Brain microvascular endothelial cell (primary cell): ENCODE measurements at regions not wholly inside any gene's neighbourhood (a gene's known extent, or its start where the extent isn't known, plus 50 kb on each side); places are given as distances from the start of the nearest gene placed in this dataset.

ENCODE experiments used
- DNase-seq: peaks from one replicate; pipeline ENCODE4 v3.0.0-alpha.2; 2020
- H3K27ac ChIP-seq: fragments of 250-450 bp; sonication (Bioruptor Pico); 2 replicates; pipeline ENCODE4 v1.5.1; 2020; ENCODE audit warnings: mild to moderate bottlenecking, moderate library complexity
- H3K27me3 ChIP-seq: fragments of 250-450 bp; sonication (Bioruptor Pico); replicated peaks from 2 replicates; pipeline ENCODE4 v1.5.1; 2020; ENCODE audit warnings: mild to moderate bottlenecking
- H3K36me3 ChIP-seq: fragments of 250-450 bp; sonication (Bioruptor Pico); replicated peaks from 2 replicates; pipeline ENCODE4 v1.5.1; 2020; ENCODE audit warnings: mild to moderate bottlenecking
- H3K4me3 ChIP-seq: 2 replicates; pipeline ENCODE4 v1.5.1; 2011; ENCODE audit warnings: low read depth, mild to moderate bottlenecking, control low read depth, low read length, moderate library complexity
- in situ Hi-C: cut with HindIII; loops from 2 replicates; pipeline ENCODE4 v1.10.0; 2017; ENCODE audit warnings: low sequenced_read_pairs, low pct_ligation_motif_present
- TF ChIP-seq, protein P1 (sequence below): IDR thresholded peaks from 2 replicates; pipeline ENCODE4 v1.5.1; 2011; ENCODE audit warnings: low read depth, mild to moderate bottlenecking, moderate library complexity, low read length, control low read depth, inconsistent platforms; ENCODE audit errors: missing control alignments

DNA sequence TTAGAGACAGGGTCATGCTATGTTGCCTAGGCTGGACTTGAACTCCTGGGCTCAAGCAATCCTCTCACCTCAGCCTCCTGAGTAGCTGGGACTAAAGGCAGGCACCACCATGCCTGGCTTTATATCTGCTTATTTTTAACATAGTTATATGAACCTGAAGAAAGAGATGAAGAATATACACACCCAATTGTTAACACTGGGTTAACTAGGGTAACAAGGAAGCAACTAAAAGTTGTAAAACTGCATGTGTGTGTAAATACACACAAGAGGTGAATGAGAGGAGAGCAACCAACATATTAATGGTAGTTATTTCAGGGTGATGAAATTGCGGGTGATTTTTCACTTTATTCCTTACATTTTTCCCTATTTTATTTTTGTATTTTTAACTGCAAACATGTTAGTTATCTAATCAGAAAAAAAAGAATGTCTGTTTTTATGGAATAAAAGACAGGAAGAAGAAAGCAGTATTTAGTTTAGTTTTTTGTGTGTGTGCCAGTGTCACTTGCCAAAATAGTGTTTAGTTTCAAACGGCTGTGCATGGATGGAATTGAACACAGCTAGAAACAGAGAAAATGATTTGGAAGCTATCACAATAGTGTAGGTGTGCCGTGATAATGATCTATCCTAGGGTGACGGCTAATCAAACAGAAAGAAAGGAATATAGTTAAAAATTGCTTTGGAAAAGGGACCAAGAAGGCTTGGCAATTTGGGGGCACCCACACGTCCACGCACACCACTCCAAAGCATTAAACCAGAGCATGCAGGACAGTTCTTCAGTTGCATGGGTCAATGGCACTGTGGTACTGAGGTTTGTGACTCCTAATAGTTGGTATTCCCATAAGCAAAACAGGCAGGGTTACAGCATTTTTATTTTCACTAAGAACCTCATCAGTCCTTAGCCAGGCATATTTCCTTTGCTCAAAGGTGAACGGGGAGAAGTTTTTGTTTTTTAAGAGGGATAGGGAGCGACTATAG is 89.1 kb upstream of the KLHL13 start:
- in situ Hi-C loops = no loop called here
- Histone ChIP-seq H3K27me3 (no peaks in the 10 kb centered on the region), H3K36me3 (no peaks in the 10 kb centered on the region), H3K27ac (no peak overlapping the region), H3K4me3 (no peak overlapping the region)
- TF ChIP-seq, protein P1, sequence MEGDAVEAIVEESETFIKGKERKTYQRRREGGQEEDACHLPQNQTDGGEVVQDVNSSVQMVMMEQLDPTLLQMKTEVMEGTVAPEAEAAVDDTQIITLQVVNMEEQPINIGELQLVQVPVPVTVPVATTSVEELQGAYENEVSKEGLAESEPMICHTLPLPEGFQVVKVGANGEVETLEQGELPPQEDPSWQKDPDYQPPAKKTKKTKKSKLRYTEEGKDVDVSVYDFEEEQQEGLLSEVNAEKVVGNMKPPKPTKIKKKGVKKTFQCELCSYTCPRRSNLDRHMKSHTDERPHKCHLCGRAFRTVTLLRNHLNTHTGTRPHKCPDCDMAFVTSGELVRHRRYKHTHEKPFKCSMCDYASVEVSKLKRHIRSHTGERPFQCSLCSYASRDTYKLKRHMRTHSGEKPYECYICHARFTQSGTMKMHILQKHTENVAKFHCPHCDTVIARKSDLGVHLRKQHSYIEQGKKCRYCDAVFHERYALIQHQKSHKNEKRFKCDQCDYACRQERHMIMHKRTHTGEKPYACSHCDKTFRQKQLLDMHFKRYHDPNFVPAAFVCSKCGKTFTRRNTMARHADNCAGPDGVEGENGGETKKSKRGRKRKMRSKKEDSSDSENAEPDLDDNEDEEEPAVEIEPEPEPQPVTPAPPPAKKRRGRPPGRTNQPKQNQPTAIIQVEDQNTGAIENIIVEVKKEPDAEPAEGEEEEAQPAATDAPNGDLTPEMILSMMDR = no peak
- no peak for DNase-seq

DNA sequence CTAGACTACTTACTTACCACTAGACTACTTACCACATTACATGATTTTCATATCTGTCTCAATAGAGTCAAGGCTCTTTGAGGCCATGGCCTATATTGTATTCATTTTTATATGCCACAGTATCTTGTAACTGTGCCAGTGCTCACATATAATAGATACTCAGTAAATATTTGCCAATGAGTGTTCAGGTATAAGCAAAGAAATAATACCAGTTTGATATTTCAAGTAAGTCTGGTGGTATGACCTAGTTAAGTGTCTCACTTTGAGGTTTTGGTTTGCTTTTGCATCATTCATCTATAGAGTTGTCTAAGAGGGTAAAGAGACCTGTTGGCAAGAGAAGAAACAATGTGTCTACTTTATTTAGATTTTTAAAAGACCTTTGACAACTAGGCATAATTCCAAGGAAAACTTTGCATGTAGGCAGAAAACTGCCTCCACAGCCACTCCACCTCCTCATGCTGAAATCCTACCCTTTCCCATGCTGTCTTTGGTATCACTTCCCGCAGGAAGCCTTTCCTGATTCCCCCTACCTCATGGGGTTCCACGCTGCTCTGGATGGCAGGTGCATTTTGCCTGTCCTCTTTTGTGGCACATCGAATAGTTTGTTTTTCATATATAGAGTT is 91.3 kb upstream of the KLHL13 start:
- H3K4me3 ChIP-seq = no peak overlapping the region
- no peaks in the 10 kb centered on the region for H3K36me3 ChIP-seq
- in situ Hi-C loops = no loop called here
- TF ChIP-seq, protein P1 = no peak
- no peak overlapping the region for H3K27ac ChIP-seq
- no peaks in the 10 kb centered on the region for H3K27me3 ChIP-seq
- no peak for DNase-seq

DNA sequence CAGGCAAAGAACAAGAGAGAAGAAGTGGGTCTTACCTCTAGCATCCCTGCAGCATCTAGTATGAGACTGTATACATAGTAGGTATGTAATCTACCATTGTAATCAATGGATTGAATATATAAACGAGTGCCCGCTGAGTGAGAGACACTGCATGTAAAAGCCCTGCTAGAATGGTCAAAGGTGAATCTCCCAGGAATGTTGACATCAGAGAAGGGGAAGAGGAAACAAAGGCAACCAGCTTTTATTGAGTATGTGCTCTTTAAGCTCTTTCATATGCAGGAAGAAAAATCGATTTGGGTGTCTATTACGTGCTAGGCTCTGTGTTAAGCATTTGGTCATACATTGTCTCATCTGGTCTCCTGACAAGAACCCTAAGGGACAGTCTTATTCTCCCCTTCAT is 91.9 kb upstream of the KLHL13 start:
- H3K27ac ChIP-seq = no peak overlapping the region
- no peak for DNase-seq
- no peaks in the 10 kb centered on the region for H3K27me3 ChIP-seq
- in situ Hi-C loops = no loop called here
- H3K4me3 ChIP-seq = no peak overlapping the region
- H3K36me3 ChIP-seq = no peaks in the 10 kb centered on the region
- TF ChIP-seq, protein P1 = no peak

DNA sequence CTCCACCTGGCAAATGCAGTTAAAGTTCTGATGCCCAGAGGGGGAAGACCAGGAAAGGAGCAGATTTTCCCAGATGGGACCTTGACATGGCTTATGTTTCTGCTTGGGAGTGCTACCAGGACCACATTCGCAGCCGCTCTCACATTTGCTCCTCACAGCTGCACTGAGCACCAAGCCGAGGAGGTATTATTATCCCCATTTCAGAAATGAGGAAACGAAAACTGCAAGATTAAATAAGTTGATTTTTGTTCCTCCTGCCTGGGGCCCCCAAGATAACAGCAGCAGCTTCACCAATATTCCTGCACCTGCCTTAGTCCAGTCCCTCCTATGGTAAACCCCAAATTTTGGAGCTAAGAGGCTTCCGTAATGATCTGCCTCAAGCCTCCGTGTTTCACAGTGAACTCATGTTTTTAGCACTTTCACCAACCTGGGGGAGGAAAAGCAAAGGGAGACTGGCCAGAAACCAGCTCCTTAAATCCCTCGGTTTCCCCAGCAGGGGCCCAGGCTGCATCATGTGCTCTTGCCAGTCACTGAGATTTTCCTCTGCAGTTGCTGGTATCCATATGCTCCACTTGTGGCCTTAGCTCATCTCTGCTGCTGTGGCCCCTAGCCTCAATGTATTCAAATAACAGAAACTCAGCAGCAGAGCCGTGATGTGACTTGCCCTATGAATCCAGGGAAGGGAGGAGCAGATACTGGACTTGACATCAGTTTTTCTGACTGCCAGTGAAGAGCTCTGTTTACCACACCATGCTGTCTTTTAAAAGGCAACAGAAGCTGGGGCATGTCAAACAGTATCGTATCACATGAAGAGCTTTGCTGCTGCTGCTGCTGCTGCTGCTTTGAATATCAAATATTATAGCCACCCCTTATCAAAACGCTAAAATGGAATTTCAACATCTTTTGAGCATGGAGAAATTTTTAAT is 95.5 kb upstream of the KLHL13 start:
- Histone ChIP-seq H3K36me3 (no peaks in the 10 kb centered on the region), H3K27me3 (no peaks in the 10 kb centered on the region), H3K27ac (no peak overlapping the region), H3K4me3 (no peak overlapping the region)
- TF ChIP-seq, protein P1 = no peak
- in situ Hi-C loops = no loop called here
- DNase-seq = no peak

DNA sequence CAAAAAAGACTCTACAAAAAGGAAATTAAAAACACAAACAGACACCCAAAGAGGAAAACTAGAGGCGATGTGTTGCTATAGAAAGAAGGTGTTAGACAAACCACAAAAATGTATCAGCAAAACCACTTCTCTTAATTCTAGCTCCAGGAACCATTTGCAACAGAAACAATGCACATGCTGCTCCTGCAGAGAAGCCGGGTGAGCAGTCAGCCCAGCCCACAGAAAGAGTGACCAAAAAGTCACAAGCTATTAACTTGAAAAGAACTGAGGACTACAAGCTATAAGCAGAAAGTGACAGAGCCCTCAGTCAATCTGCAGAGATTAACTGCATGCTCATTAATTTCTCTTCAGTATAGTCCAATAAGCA is 96.2 kb upstream of the KLHL13 start:
- Histone ChIP-seq H3K4me3 (no peak overlapping the region), H3K27me3 (no peaks in the 10 kb centered on the region), H3K27ac (no peak overlapping the region), H3K36me3 (no peaks in the 10 kb centered on the region)
- TF ChIP-seq, protein P1 = no peak
- DNase-seq = no peak
- in situ Hi-C loops = no loop called here
